Fibroblast of upper back skin (primary cell): ENCODE measurements at regions not wholly inside any gene's neighbourhood (a gene's known extent, or its start where the extent isn't known, plus 50 kb on each side); places are given as distances from the start of the nearest gene placed in this dataset.
"Not testable (repeated sequence)": the region's sequence is repeated elsewhere in the genome, so short reads cannot be mapped to it uniquely, and the experiment has no call there.

Experiments used
- DNase-seq: peaks from one replicate; pipeline ENCODE4 v3.0.0-alpha.2; 2013

- DNase-seq, result no peak
Observed at GRCh38 chr7:153698046-153698445, 354.2 kb upstream of the DPP6 start.

DNA sequence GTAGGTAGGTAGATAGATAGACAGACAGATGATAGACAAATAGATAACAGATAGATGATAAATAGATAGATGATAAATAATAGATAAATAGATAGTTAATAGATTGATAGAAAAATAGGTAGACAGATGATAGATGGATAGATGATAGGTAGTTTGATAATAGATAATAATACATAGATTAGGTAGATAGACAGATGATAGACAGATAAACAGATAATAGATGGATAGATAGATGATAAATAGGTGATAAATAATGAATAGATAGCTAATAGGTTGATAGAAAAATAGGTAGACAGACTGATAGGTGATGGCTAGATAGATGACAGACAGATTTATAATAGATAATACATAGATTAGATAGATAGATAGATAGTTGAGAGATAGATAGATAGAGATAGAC lies 350.5 kb upstream of the DPP6 start:
- no peak for DNase-seq

GRCh38 chr7:153723892-153724291 lies 328.3 kb upstream of the DPP6 start:
- DNase-seq, result not testable (repeated sequence)

- not testable (repeated sequence) for DNase-seq
Observed at GRCh38 chr7:153731504-153731903, 320.7 kb upstream of the DPP6 start.

GRCh38 chr7:153743434-153743833 lies 308.8 kb upstream of the DPP6 start:
- DNase-seq, result not testable (repeated sequence)

DNA sequence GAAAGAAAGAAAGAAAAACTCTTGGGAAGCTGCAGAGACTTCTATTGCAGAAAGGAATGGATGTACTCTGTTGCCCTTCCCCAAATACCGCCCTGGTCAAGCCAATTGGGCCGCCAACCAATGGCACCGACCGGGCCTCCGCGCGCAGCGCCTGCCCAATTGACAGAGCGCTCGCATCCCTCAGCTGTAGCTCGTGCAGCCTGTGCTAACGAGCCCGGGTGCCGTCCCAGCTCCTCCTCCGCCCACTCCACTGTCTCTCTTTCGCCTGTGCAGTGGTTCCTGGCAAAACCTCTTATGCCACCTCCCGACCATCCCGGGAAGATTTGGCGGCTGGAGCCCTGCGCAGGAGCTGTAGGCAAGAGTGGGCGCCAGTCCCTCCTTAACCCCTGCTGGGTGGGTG lies 304.2 kb upstream of the DPP6 start:
- DNase-seq, result not testable (repeated sequence)

- DNase-seq, result not testable (repeated sequence)
Observed at GRCh38 chr7:153748885-153749284, 303.3 kb upstream of the DPP6 start.

DNA sequence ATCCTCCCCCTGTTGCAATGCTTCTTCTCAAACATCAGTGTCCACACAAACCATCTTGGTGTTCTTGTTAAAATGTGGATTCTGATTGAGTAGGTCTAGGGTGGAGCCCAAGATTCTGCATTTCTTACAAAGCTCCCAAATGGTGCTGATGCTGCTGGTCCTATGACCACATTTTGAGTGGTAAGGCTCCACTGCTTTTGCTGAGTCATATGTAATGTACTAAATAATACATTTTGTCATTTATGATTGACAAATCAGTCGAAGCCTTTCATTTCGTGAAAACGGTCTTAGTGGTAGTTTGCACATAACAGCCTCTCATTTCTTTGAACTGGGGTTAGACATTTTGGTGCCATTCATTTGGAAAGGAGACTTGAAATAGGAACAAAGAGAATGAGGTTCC lies 286.3 kb upstream of the DPP6 start:
- not testable (repeated sequence) for DNase-seq

DNA sequence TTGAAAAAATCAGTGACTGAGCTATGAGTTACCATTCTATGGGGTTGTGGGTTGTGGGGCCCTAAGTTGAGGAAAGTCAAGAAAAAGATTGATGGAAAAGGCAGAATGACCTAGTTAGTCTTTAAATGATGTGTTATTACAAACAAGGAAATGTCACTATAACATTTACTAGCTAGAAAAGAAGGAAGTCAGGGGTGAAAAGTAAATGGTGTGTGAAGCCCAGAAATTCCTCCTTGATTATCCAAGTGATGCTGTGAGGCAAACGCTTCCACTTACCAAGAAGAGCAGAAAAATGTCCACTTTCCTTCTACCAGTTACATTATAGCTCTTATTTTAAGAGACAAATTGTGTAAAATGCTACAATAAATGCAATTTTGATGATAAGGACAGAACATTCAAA lies 285.3 kb upstream of the DPP6 start:
- DNase-seq, result not testable (repeated sequence)

- DNase-seq, result no peak
Observed at GRCh38 chr7:153772966-153773365, 279.2 kb upstream of the DPP6 start.

GRCh38 chr7:153776940-153777339 lies 275.3 kb upstream of the DPP6 start:
- not testable (repeated sequence) for DNase-seq

DNA sequence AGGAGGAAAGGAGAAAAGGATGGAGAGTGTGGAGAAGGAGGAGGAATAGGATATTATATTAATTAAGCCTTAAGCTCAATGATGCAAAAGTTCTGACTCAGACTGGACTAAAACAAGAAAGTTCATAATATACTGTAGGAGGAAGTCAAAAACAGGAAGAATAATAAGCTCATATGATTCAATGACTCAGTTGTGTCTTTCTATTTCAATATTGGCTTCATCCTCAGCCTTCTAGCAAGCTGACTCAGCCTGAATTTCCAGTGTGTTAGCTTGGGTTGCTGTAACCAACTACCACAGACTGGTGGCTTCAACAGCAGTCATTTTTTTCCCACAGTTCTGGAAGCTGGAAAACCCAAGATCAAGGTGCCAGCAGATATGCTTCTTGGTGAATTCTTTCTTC lies 254.8 kb upstream of the DPP6 start:
- not testable (repeated sequence) for DNase-seq

GRCh38 chr7:153808117-153808516 lies 244.1 kb upstream of the DPP6 start:
- no peak for DNase-seq

- DNase-seq, result no peak
Observed at GRCh38 chr7:153829525-153829924, 222.7 kb upstream of the DPP6 start.

GRCh38 chr7:153832160-153832559 lies 220.0 kb upstream of the DPP6 start:
- no peak for DNase-seq

- DNase-seq, result no peak
Observed at GRCh38 chr7:153835103-153835502, 217.1 kb upstream of the DPP6 start.

- DNase-seq, result no peak
Observed at GRCh38 chr7:153835712-153836265, 216.4 kb upstream of the DPP6 start.

- DNase-seq, result no peak
Observed at GRCh38 chr7:153838591-153838990, 213.6 kb upstream of the DPP6 start.

DNA sequence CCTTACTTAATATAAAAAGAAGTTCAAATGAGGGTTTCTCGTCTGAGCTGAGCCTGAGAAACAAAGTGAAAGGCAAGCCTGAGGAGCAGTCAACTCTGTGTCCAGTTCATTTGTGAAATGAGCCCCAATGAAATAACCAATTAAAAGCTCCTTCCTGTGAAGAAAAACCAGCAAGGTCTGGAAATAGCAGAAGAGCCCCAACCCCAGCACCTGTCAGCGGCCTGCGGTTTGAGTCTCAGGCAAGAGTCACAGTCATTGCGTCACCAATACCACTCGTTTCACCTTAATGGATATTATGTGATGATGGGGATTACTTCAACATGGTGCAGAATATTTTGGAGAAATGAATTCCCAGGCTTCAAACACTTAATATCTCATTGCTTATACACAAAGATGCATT lies 211.3 kb upstream of the DPP6 start:
- no peak for DNase-seq

- DNase-seq, result no peak
Observed at GRCh38 chr7:153847828-153848227, 204.4 kb upstream of the DPP6 start.

DNA sequence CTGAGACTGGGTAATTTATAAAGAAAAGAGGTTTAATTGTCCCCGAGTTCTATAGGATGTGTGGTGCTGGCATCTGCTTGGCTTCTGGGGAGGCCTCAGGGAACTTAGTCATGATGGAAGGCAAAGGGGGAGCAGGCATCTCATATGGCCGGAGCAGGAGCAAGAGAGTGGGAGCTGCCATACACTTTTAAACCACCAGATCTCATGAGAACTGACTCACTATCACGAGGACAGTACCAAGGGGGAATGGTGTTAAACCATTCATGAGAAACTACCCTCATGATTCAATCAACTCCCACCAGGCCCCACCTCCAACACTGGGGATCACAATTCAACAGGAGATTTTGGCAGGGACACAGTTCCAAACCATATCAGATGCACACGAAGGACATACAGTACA lies 199.9 kb upstream of the DPP6 start:
- peak; percentile 7 for DNase-seq

DNA sequence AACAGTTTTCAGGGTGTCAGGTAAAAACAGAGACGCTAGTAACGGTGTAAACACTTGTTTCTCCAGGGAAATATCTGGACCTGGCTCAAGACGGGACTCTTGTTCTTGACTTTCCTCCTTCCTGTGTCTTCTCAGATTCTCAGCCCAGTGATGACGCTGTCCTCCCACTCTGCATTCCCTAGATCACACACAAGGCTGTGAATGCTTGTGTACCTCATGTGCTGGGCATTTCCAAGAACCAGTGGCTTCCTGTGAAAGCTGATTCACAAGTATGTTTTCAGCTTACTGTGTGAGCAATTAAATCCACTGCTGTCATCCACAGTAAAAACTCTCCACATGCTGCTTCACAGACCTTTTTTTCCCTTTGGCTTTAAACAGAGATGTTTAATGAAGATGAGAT lies 193.8 kb upstream of the DPP6 start:
- peak; percentile 56 for DNase-seq

- no peak for DNase-seq
Observed at GRCh38 chr7:153859239-153859638, 193.0 kb upstream of the DPP6 start.

DNA sequence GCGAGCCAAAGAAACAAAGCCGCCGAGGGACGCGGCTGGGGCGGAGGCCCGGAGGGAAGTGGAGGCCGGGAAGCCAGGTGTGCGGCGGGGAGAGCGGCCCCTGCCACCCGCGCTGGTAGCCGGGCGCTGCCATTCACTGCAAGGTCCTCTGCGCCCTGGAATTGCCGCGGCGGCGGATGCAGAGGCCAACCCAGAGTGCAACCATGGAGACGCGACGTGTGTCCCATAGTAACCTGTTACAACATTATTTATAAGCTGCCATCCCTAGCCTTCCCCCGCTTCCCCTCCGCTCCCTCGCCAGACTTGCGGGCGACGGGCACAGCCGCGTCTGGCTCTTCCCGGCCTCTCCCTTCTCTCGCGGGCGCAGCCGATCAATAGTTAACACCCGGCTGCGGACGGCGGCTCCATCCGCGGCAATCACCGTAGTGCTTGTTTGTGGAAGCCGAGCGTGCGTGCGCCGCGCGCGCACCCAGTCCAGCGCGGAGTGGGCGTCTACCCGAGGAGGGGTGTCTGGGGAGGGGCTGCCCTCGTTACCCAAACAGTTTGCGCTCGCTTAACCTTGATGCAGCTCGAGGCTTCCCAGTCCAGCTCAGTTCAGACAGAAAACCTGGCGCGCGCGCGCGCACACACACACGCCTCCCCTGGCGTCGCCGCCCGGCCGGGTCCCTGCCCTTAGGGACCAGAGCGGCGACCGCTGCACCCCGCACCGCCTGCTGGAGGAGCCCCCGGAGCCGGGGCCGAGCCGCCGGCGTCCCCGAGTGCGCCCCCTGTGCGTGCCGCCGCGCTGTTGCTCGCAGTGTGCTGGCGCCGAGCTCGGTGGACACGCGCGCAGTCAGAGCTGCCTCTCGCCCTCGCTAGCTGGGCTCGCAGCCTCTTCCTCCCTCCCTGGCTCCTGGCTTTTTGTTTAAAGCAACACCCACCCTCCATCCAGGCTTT lies 165.4 kb upstream of the DPP6 start:
- DNase-seq, result no peak
